ENCODE measurements at regions not wholly inside any gene's neighbourhood (a gene's known extent, or its start where the extent isn't known, plus 50 kb on each side); places are given as distances from the start of the nearest gene placed in this dataset.

GRCh38 chr5:116838011-116838536 lies 263.5 kb upstream of the SEMA6A start:
- H3K79me1 ChIP-seq (ENCODE audit: insufficient read depth, low read depth, low read length, poor library complexity, severe bottlenecking) = no peaks in the 10 kb centered on the region
- Mint-ChIP-seq H3K27me3 (ENCODE audit: low read depth) (no peaks in the 10 kb centered on the region), H3K36me3 (ENCODE audit: insufficient read depth in 1 of 3, low read depth in 3 of 3) (peaks cover 0 to 6% (median 0%) of the 10 kb centered on the region in 3 experiments; a peak in 3 of 7 replicates), H3K27ac (no peak overlapping the region), H3K4me3 (no peak overlapping the region), H3K9me3 (no peaks in the 10 kb centered on the region; a peak in 2 of 5 replicates), H3K4me1 (peaks cover 2 to 9% of the 10 kb centered on the region in 2 experiments; a peak in 1 of 4 replicates)
- no peak overlapping the region for H3K27ac ChIP-seq (ENCODE audit: insufficient read length, low read depth, low read length)
- no peak overlapping the region for H2BK12ac ChIP-seq (ENCODE audit: insufficient read length, low read depth, low read length)
- H4K91ac ChIP-seq (ENCODE audit: insufficient read length, low read depth, low read length) = no peak overlapping the region
- H3K4me1 ChIP-seq (ENCODE audit: insufficient read depth, low read length) = no peaks in the 10 kb centered on the region
- H4K8ac ChIP-seq (replicated peaks; ENCODE audit: insufficient read length, low read depth, low read length) = no peak overlapping the region
- no peaks in the 10 kb centered on the region for H3K23me2 ChIP-seq (ENCODE audit: insufficient read length, low read depth, low read length, poor library complexity, severe bottlenecking)
- TF ChIP-seq CTCF (conservative IDR thresholded peaks at IDR 0.05) = no peak
- no peak overlapping the region for H2AFZ ChIP-seq (ENCODE audit: low read length)
- no peak overlapping the region for H3K18ac ChIP-seq (ENCODE audit: insufficient read length, low read depth, low read length)
- no peak overlapping the region for H2BK120ac ChIP-seq (ENCODE audit: low read depth, low read length, poor library complexity, severe bottlenecking)
- H3K23ac ChIP-seq (ENCODE audit: insufficient read length, low read depth, low read length) = no peak overlapping the region
- no peak overlapping the region for H3K14ac ChIP-seq (ENCODE audit: insufficient read depth, low read length)
- no peaks in the 10 kb centered on the region for H3K9me3 ChIP-seq (ENCODE audit: control insufficient read depth, low read depth, low read length)
- H4K20me1 ChIP-seq (ENCODE audit: control insufficient read depth, insufficient read depth, insufficient read length) = no peaks in the 10 kb centered on the region
- H3K9ac ChIP-seq (ENCODE audit: extremely low read depth, insufficient read length, low read length) = no peak overlapping the region
- DNase-seq = no peak
- H2BK15ac ChIP-seq (ENCODE audit: low read depth, low read length) = no peak overlapping the region
- H3K27me3 ChIP-seq (ENCODE audit: insufficient read depth, low read length) = no peaks in the 10 kb centered on the region
- H3K4me2 ChIP-seq (ENCODE audit: insufficient read depth, insufficient read length, low read length) = no peak overlapping the region
- H4K5ac ChIP-seq (ENCODE audit: insufficient read length, low read depth, low read length) = no peak overlapping the region
- no peak overlapping the region for H3K4ac ChIP-seq (ENCODE audit: low read depth, low read length)
- no peak overlapping the region for H3K56ac ChIP-seq (ENCODE audit: insufficient read length, low read depth, low read length)
- no peak overlapping the region for H3T11ph ChIP-seq (ENCODE audit: low read length)
- H2BK5ac ChIP-seq (ENCODE audit: insufficient read length, low read length) = no peak overlapping the region
- H2AK5ac ChIP-seq (ENCODE audit: insufficient read length, low read length) = no peak overlapping the region
- no CpG with 5 or more reads among the region's 2 CpGs for WGBS (ENCODE audit: extremely low coverage, insufficient read length, low lambda C conversion rate)
- H3K79me2 ChIP-seq (ENCODE audit: insufficient read depth, low read length) = no peaks in the 10 kb centered on the region
- no peak overlapping the region for H2BK20ac ChIP-seq (ENCODE audit: low read depth, low read length, poor library complexity, severe bottlenecking)
